ENCODE measurements at regions not wholly inside any gene's neighbourhood (a gene's known extent, or its start where the extent isn't known, plus 50 kb on each side); places are given as distances from the start of the nearest gene placed in this dataset.

DNA sequence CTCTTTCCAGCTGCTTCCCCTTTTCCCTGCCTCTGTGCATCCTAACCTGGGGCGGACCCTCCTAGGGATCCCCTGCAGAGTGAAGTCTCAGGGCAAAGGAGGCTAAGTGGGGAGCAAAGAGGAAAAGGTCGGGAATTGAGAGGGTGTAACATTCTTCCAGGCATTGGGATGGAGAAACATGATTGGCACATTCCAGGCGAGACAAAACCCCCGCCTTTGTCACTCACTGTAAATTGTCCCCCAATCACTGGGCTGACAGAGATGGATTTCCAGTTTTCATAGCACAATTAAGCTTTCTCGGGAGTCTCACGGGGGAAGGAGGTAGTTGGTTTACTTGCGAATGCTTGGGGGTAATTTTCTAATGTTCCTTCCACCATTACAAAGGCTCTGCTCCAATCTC lies 74.9 kb downstream of the MIAT start:
- no peak for DNase-seq (ENCODE audit: low read depth)

- DNase-seq (ENCODE audit: low read depth), result no peak
These were observed 77.1 kb downstream of the MIAT start for GRCh38 chr22:26734339-26735018.

GRCh38 chr22:26735019-26735409 lies 77.6 kb downstream of the MIAT start:
- DNase-seq (ENCODE audit: low read depth), result no peak

- no peak for DNase-seq (ENCODE audit: low read depth)
These were observed 79.9 kb downstream of the MIAT start for GRCh38 chr22:26737262-26737661.

DNA sequence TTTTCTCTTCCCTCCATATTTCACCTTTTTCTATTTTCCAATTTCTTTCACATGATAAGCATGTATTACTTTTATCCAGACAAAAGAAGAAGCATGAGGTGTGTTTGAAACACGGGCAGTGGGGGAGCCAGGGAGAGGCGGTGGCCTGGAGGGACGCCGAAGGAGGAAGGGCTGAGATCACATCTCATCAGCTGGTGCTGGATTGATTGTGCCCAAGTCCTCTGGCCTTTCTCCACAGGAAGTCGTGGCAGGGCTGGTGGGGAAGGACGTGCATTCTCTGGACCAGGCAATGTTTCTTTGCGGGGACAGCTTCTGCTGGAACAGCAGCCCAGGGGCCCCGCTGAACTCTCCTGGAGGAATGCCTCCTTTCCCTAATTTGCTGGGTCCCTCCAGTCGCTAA lies 82.9 kb downstream of the MIAT start:
- no peak for DNase-seq (ENCODE audit: low read depth)

GRCh38 chr22:26743149-26743548 lies 85.8 kb downstream of the MIAT start:
- no peak for DNase-seq (ENCODE audit: low read depth)

GRCh38 chr22:26744892-26745808 lies 87.8 kb downstream of the MIAT start:
- DNase-seq (ENCODE audit: low read depth), result no peak

DNA sequence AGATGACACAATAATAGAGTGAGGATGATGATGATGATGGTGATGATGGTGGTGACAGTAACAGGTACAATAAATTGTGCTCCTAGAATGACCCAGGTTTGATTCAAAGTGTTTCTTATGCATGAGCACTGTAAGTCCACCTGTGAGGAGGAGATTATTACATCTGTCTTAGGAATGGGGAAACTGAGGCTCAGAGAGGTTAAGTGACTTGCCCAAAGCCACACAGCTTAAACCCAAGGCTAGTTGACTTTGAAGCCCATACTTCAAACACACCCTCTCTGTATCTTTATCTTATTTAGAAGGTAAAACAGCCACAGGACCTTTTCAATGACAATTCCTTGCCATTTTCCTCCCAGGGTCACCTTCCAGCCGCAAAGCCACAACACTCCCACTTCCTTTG lies 88.9 kb downstream of the MIAT start:
- no peak for DNase-seq (ENCODE audit: low read depth)

DNA sequence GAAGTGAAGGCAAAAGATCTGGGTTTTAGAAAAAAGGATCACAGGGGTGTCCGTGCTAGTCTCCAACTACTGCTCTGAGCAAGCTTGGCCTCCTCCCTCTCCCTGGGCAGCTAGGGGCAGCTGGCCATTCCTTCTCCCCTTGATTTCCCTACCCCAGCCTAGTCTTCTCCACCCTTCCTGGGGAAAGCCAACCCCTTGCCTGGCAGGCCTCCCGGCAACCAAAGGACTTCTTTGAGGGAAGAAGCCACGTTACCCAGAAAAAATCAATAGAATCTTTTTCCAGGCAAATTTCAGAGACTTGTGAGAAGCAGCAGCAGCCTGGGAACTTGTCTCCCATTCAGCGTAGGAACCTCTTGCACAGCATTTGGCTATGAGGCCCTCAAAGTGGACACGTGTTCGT lies 91.5 kb downstream of the MIAT start:
- no peak for DNase-seq (ENCODE audit: low read depth)

DNA sequence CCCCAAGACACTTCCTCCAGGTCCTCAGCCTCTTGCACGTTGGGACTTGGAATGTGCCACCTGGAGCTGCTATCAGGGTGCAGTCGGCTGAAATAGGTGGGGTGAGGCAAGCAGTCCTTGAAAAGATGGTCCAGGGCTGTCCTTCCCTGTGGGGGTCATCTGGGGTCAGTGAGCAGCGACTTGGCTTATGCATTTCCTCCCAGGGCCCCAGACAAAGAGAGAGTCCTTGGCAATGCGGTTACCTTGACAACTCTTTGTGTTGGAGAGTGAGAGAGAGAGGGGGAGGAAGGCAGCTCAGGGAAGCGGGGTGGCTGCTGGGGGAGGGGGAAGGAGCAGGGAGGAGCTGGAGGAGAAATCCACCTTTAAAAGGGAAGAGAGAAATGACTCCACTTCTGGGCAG lies 93.8 kb downstream of the MIAT start:
- DNase-seq (ENCODE audit: low read depth), result no peak

- DNase-seq (ENCODE audit: low read depth), result no peak
These were observed 95.9 kb downstream of the MIAT start for GRCh38 chr22:26753125-26753862.

DNA sequence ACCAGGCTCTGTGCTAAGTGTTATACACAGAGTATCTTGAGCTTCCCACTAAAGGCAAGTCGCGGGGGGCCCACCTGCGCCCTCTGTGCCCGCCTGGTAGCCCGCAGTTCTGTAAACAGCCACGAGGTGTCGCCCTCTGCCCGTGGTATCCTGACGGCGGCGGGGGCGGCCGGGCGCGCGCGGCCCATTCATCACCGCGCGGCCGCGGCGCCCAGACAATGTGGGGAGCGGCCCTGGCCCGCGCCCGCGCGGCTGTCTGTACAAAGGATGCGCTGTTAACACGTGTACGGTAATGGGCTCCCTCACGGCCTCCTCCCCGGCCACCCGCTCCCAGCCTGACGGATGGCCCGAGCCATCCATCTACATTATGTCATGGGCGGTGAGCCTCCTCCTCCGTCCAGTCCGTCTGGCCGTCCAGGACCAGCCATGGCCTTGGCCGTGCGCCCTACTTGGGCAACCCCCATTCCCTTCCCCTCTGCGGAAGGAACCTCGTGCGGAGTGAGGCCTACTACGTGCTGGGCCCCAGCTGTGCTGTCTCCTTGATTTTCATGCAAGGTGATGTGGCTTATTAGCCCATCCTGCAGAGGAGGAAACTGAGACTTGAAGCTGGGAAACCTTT lies 99.4 kb downstream of the MIAT start:
- peak; percentile 7 for DNase-seq (ENCODE audit: low read depth)

DNA sequence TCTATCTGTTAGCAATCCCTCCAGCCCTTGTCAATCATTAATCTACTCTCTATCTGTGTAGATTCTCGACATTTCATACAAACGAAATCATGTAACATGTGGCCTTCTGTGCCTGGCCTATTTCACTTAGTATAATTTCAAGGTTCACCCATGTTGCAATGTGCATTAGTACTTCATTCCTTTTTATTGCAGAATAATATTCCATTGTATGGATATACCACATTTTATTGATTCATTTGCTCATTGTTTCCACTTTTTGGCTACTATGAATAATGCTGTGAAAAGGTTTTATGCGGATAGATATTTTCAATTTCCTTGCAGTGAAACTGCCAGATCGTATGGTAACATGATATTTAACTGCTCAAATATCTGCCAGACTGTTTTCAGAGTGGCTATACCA lies 100.1 kb downstream of the MIAT start:
- DNase-seq (ENCODE audit: low read depth), result no peak

DNA sequence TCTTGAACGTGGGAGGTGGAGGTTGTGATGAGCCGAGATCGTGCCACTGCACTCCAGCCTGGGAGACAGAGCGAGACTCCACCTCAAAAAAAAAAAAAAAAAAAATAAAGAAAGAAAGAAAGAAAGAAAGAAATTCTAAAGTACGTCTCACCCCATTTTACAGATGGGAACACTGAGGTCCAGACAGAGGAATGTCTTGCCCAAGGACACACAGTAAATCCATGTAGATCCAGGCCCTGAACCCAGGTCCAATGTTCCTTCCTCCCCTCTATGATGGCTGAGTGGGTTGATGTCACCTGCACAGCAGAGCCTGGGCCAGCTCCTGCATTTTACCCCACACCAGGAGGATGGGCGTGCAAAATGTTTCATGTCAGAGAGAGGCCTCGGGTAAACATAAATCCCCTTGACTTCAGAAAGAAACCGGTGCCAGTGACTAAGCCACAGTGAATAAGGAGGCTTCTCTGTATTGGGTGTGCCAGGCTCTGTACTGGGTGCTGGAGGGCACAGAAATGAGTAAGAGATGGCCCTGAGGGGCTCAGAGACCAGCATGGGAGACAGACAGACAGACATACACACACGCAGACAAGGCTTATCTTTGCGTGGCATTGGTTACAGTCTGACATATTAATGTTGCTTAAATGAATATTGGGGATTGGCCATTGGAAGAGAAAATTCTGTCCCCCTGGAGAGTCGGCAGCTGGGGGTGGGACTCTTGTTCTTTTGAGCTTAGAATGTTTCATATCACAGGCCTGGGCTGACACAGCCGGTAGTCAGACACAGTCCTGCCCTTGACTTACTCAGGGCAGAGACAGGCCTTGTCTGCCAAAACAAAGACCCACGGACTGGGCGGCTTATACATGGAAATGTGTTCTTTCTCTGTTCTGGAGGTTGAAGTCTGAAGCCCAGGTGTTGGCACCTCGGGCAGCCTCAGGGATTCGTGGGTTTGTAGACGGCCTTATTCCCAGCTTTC lies 105.4 kb downstream of the MIAT start:
- DNase-seq (ENCODE audit: low read depth), result no peak

DNA sequence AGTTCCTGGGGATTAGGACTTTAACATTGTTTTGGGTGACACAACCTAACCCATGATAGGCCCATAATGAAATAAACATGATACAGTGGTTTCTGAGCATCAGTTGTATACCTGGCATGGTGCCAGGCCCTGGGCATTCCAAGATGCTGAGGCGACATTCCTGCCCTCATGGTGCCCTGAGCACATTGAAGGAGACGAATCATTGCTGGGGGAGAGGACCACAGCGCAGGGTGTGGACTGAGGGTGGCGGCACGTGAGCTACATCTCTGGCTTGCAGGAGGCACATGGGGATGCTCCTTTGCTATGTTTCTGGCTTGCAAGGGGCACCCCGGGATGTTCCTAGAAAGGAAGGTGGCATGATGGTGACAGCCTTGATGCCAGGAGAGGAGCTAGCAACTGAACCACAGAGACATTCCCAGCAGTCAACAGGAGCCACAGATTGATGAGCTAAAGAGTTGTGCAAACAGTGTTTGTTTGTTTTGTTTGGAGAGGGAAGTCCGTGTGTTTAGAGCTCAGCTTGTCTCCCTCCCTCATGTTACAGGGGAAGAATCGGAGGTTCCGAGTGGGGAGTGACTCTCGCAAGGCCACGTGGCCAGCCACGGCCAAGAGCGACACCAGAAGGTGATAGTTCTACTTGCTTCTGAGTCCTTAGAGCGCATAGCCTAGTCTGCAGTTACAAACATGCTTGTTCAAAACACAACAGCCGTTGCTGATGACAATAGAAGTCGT lies 106.4 kb downstream of the MIAT start:
- DNase-seq (ENCODE audit: low read depth), result no peak

- no peak for DNase-seq (ENCODE audit: low read depth)
These were observed 109.3 kb downstream of the MIAT start for GRCh38 chr22:26766510-26767350.

GRCh38 chr22:26767351-26768155 lies 110.2 kb downstream of the MIAT start:
- no peak for DNase-seq (ENCODE audit: low read depth)

DNA sequence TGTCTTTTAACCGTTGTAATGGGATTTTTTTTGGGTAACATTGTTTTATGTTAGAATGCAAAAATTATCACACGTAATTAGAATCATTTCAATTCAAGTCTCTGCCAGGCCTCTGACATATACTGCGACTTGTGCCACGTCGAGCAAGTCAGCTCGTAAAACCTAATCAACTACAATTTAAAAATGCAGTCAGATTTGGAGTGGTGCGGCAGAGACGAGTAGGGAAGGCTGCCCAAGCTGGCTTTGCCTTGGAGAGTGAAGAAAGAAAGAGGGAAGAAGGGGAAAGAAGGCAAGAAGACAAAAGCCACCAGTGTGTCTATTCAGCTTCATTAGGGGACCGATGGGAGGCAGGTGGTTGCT lies 110.7 kb downstream of the MIAT start:
- no peak for DNase-seq (ENCODE audit: low read depth)

DNA sequence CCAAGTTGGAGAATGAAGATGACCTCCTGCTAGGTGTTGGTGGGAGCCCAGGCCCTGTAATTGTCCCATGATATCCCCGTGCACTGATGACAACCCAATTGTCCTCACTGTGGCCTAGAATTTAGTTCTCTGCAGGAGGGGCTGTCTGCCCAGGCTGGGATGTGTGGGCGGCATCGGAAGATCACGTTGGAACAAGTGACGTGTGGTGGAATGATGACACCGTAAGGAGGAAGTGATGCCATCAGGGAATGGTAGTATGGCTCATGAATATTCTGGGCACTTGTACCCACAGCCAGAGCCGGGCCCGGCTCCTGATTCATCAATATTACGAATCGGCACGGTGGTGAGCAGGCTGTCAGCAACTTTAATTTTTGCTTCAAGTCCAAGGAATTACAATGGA lies 111.6 kb downstream of the MIAT start:
- no peak for DNase-seq (ENCODE audit: low read depth)

Measured in activated gamma-delta T cell treated with anti-CD3 and anti-CD28 coated beads, Interleukin-2, amount 50 U/mL, for 16 hours (primary cell).